ENCODE measurements at regions not wholly inside any gene's neighbourhood (a gene's known extent, or its start where the extent isn't known, plus 50 kb on each side); places are given as distances from the start of the nearest gene placed in this dataset.

DNA sequence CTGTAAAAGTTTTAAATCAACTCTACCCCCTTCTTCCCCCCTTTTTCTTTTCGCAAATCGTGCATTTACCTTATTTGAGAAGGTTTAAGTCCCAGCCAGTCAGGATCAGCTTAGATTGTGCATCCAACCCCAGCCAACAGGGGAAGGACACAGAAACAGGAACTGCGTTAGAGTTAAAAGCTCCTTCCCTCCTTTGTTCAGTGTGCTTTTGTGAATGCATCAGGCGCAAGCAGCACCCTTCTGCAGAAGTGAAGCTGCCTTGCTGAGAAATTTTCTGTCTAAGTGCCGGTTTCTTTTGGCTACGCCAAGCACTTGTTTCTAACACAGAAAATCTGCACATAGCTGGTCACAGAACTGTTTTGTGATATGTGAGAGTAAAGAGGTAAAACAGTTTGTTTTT lies 56.2 kb upstream of the PRRC2C start:
- ATAC-seq (no peak), DNase-seq (no peak)
- no peak overlapping the region for H3K27ac ChIP-seq
- no peak overlapping the region for H3K4me3 ChIP-seq
- peaks cover 0 to 2% of the 10 kb centered on the region in 2 donors for H3K4me1 ChIP-seq
- peaks cover 0 to 4% of the 10 kb centered on the region in 2 donors for H3K9me3 ChIP-seq
- intact Hi-C loops (cut with DNase I): no loop called here
- H3K36me3 ChIP-seq: no peaks in the 10 kb centered on the region
- no peaks in the 10 kb centered on the region for H3K27me3 ChIP-seq
- TF ChIP-seq, protein P1, sequence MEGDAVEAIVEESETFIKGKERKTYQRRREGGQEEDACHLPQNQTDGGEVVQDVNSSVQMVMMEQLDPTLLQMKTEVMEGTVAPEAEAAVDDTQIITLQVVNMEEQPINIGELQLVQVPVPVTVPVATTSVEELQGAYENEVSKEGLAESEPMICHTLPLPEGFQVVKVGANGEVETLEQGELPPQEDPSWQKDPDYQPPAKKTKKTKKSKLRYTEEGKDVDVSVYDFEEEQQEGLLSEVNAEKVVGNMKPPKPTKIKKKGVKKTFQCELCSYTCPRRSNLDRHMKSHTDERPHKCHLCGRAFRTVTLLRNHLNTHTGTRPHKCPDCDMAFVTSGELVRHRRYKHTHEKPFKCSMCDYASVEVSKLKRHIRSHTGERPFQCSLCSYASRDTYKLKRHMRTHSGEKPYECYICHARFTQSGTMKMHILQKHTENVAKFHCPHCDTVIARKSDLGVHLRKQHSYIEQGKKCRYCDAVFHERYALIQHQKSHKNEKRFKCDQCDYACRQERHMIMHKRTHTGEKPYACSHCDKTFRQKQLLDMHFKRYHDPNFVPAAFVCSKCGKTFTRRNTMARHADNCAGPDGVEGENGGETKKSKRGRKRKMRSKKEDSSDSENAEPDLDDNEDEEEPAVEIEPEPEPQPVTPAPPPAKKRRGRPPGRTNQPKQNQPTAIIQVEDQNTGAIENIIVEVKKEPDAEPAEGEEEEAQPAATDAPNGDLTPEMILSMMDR (IDR thresholded peaks at IDR 0.05): no peak

DNA sequence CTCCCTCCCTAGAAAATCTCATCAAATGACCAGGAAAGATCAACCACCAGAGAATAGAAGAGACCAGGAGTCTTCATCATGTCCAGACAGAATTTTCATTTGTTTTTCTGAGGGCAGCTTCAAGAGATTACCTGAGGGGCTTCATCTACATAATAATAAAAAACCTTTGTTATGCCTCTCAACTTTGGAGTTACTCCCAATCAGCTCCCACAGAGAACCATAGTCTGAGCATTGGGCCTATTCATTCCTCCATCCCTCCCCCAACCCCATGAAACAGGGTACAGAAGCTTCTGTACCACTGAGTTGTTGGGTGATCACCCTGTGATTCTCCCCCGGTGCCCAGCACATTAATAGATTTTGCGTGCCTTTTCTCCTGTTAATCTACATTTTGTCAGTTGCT lies 53.3 kb upstream of the PRRC2C start:
- H3K9me3 ChIP-seq: peaks cover 0 to 4% of the 10 kb centered on the region in 2 donors
- H3K4me1 ChIP-seq: peaks cover 0 to 16% of the 10 kb centered on the region in 2 donors
- intact Hi-C loops (cut with DNase I): no loop called here
- no peak for ATAC-seq
- TF ChIP-seq, protein P1 (IDR thresholded peaks at IDR 0.05): no peak
- H3K27ac ChIP-seq: no peak overlapping the region
- no peak for DNase-seq
- no peaks in the 10 kb centered on the region for H3K27me3 ChIP-seq
- H3K36me3 ChIP-seq: no peaks in the 10 kb centered on the region
- no peak overlapping the region for H3K4me3 ChIP-seq

GRCh38 chr1:171432473-171432872 lies 52.9 kb upstream of the PRRC2C start:
- Histone ChIP-seq H3K27ac (no peak overlapping the region), H3K4me1 (peaks cover 0 to 16% of the 10 kb centered on the region in 2 donors), H3K27me3 (no peaks in the 10 kb centered on the region), H3K9me3 (peaks cover 0 to 4% of the 10 kb centered on the region in 2 donors), H3K36me3 (no peaks in the 10 kb centered on the region), H3K4me3 (no peak overlapping the region)
- intact Hi-C loops (cut with DNase I): no loop called here
- no peak for DNase-seq
- ATAC-seq: no peak
- TF ChIP-seq, protein P1 (IDR thresholded peaks at IDR 0.05): no peak

GRCh38 chr1:171433451-171433850 lies 51.9 kb upstream of the PRRC2C start:
- H3K27ac ChIP-seq: no peak overlapping the region
- H3K27me3 ChIP-seq: no peaks in the 10 kb centered on the region
- peaks cover 0 to 4% of the 10 kb centered on the region in 2 donors for H3K9me3 ChIP-seq
- intact Hi-C loops (cut with DNase I): no loop called here
- no peaks in the 10 kb centered on the region for H3K36me3 ChIP-seq
- ATAC-seq: no peak
- DNase-seq: no peak
- no peak overlapping the region for H3K4me3 ChIP-seq
- TF ChIP-seq, protein P1 (IDR thresholded peaks at IDR 0.05): no peak
- peaks cover 0 to 16% of the 10 kb centered on the region in 2 donors for H3K4me1 ChIP-seq

GRCh38 chr1:171434717-171435346 lies 50.5 kb upstream of the PRRC2C start:
- DNase-seq (peak in 2 of 4 donors; percentile 5 to 44), ATAC-seq (peak; percentile 52)
- no peaks in the 10 kb centered on the region for H3K27me3 ChIP-seq
- TF ChIP-seq, protein P1 (IDR thresholded peaks at IDR 0.05): no peak
- intact Hi-C loops (cut with DNase I): no loop called here
- peak overlapping the region; percentile 71 to 73 for H3K27ac ChIP-seq
- H3K36me3 ChIP-seq: no peaks in the 10 kb centered on the region
- H3K4me1 ChIP-seq: peaks cover 0 to 16% of the 10 kb centered on the region in 2 donors
- no peaks in the 10 kb centered on the region for H3K9me3 ChIP-seq
- no peak overlapping the region for H3K4me3 ChIP-seq
